DND-41 (cell line): ENCODE measurements at regions not wholly inside any gene's neighbourhood (a gene's known extent, or its start where the extent isn't known, plus 50 kb on each side); places are given as distances from the start of the nearest gene placed in this dataset.

Source experiments
- CTCF ChIP-seq: IDR thresholded peaks from 2 replicates; pipeline ENCODE4 v1.5.1; 2012; ENCODE audit warnings: borderline replicate concordance, low read length, moderate library complexity, mild to moderate bottlenecking; ENCODE audit not compliant: poor library complexity, severe bottlenecking; ENCODE audit errors: extremely low read depth
- EZH2 ChIP-seq: IDR thresholded peaks from 3 replicates; pipeline ENCODE4 v1.6.1; 2012; ENCODE audit warnings: borderline replicate concordance, low read depth, mild to moderate bottlenecking, moderate library complexity, low read length, inconsistent platforms; ENCODE audit not compliant: severe bottlenecking

- TF ChIP-seq EZH2 (no peak), CTCF (no peak)
Observed at GRCh38 chr3:31404871-31405270, 127.9 kb upstream of the STT3B start.
